Right lung (tissue), 2 donors: ENCODE measurements at regions not wholly inside any gene's neighbourhood (a gene's known extent, or its start where the extent isn't known, plus 50 kb on each side); places are given as distances from the start of the nearest gene placed in this dataset.
"Not testable (repeated sequence)": the region's sequence is repeated elsewhere in the genome, so short reads cannot be mapped to it uniquely, and the experiment has no call there.

Experiments
- DNase-seq, 2 donors: peaks; one replicate each; pipeline ENCODE4 v3.0.0-alpha.2; 2013

DNA sequence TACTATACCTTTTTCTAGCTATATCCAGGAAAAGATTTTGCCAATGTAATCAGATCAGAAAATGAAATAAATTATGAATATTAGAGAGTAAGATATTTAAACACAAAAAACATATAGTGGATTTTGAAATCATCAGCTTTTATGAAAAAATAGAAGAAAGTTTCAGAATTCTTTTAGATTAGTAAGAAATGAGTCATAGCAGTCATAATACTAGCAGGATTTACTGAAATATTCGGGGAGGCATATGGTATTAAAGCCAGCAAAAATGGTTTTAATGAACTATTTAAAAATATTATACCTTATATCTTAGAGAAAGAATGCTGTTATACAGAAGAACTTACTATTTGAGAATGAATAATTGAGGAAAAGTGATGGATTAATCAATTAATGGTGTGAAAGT, 303.6 kb upstream of the NUDT12 start:
- no peak for DNase-seq

DNA sequence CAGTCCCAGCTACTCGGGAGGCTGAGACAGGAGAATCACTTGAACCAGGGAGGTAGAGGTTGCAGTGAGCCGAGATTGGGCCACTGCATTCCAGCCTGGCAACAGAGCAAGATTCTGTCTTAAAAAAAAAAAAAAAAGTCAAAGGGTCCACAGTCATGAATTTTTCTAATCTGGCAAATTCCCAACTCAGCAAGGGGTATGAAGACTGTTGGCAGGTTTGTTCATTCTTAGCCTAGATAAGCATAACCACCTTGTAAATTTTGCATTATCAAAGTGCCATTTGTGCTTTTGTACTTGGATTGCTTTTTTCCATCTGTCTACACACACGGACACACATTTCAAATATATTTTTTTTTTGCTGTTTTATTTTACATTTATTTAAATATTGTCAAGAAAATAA, 299.8 kb upstream of the NUDT12 start:
- DNase-seq: no peak

DNA sequence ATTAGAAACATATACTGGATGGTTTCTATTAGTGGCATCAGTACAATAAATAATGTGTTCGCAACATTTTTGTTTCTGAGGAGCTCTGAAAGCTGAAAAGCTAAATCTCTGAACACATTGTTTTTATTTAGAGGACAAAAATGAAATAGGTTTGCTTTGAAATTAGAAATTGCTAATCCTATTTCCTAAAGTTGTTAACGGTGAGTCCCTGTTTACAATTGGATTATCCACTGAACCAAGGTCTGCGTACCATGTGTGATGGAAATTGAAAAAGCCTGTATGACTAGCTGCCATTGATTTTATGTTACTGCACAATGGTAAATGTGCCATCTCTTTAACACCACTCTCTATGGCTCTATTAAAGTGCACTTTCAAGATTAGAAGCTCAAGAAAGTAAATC, 297.7 kb upstream of the NUDT12 start:
- no peak for DNase-seq

DNA sequence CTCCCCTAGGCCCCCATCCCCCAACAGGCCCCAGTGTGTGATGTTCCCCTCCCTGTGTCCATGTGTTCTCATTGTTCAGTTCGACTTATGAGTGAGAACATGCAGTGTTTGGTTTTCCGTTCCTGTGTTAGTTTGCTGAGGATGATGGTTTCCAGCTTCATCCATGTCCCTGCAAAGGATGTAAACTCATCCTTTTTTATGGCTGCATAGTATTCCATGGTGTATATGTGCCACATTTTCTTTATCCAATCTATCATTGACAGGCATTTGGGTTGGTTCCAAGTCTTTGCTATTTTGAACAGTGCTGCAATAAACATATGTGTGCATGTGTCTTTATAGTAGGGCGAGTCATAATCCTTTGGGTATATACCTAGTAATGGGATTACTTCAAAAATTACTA, 295.8 kb upstream of the NUDT12 start:
- DNase-seq: not testable (repeated sequence)

DNA sequence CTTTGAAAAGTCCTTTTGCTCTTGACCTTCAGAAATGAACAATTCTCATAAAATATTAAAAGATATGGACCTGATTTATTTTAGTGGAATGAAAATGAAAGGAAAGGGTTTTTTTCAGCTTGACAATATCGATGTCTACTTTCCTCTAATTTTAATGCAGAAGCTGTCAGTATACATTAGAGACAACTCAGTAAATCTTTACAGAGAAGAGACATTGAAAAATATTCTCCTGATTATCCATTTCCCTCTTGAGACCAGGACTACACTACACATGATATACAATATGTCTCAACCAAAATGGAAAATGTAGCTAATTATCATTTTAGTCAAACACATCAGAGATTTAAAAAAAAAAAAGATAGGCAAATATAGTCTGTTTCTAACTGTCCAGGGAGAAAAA, 288.5 kb upstream of the NUDT12 start:
- DNase-seq: no peak

DNA sequence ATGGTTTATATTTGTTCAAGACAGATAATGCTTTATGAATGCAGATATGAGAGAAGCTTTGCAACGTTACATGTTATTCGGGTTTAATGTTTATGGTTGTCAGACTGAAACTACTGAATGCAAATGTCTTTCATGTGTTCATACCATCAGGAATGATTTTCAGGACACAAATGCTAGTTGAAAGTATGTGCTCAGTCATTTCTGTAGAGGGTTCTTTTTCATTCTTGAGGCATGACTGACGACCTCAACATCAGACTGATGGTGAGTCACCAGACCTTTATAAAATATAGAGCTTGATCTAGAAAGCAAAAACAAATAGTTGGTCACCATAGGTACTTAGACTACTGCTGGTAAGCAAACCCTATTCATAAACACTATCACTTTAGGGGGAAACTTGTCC, 287.3 kb upstream of the NUDT12 start:
- DNase-seq: no peak

DNA sequence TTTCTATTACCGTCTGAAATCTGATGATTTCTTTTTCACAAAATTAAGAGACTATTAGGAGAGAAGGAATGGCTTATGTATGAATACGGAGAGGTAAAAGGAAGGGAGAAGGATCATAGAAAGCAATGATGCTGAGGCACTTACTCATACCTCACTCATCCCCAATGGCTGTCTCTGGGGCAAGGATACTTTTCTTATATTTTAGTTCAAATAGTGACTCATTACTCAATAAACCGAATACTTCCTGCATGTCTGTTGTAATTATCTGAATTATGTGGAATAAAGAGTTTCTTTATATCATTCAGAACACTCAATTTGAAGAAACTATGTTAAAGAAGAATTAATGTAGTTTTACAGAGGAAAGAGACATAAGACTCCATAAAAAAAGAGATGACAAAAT, 284.5 kb upstream of the NUDT12 start:
- no peak for DNase-seq

DNA sequence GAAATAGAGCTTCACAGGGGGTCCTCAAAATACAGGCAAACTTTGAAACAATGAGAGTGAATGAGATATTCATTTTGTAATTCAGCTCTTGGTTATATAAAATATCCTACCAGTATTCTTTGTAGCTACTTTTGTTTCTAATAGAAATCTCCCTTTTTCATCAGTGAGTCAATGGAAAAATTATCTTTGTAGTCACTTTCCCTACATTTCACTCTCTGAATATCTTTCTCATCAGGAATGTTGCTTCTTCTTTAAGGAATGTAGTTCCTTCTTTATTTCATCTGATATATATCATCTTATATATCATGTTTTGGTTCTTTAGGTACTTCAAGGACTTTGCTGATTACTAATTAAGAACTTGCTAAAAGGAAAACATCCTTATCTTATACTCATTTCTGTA, 280.3 kb upstream of the NUDT12 start:
- no peak for DNase-seq

DNA sequence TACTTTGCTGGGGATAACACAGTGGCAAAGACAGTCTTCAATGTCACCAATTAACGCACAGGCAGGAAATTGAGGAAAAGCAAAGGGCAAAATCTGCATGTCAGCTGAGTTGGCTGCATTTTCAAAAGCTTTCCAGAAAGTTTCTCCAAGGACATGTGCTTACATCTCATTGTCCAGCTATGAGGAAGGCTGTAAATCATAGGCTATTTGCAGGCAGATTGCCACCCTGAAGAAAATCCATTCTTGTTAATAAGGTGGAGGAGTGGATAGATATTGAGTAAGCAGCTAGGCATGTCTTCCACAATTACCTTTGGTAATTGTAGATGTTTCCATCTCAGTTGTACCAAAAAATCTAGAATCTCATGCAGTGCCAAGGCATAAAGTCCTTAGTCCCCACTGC, 278.0 kb upstream of the NUDT12 start:
- no peak for DNase-seq

DNA sequence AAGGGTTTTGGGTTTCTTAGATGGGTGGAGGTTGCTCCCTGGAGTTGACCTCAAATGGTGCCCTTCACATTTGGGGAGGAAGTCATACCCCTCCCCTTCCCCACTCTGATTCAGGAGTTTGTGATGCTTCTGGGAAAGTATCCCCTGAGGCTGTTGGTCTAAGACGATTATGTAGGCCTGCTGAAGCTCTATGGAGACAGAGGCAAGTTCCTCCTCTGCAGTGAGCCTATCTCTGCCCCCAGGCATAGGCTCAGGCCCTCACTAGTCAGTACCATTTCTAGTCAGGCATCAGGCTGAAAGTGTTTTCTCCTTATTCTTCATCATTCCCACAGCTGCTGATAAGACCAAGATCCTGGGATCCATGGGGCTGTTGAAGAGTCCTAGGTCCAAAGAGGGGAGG, 271.6 kb upstream of the NUDT12 start:
- no peak for DNase-seq

DNA sequence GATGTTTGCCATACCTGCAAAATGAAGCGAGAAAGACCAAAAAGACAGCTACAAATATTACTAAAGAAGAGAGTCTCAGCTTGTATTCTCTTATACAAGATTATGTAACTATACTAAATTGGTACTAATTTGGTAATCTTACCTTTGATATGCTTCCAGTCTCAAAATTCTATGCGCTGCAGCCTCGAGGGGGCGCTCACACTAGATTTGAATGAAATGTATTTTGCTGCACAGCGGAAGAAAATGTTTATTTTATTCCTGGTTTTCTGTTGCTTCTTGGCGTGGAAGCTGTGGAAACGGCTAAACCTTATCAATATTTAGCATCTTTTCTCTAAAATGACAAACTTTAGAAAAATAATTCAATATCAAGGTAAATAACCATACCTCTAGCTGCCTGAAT, 267.0 kb upstream of the NUDT12 start:
- no peak for DNase-seq

DNA sequence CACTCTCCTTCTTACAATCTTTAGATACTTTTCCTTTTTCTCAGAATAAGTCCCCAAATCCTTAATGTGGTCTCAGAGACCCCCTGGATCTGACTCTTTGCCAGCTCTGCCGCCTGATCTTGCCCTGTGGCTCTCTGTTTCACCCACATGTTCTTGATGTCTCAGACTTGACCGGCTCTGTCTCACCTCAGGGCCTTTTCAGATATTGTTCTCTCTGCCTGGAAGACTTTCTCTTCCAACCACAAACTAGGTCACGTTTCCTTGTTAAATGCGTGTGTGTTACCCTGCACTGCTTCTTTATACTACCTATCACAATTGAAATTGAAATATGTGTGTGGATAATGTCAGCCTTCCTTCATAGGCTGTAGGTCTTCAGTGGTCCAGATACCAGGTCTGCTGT, 265.4 kb upstream of the NUDT12 start:
- DNase-seq: no peak

DNA sequence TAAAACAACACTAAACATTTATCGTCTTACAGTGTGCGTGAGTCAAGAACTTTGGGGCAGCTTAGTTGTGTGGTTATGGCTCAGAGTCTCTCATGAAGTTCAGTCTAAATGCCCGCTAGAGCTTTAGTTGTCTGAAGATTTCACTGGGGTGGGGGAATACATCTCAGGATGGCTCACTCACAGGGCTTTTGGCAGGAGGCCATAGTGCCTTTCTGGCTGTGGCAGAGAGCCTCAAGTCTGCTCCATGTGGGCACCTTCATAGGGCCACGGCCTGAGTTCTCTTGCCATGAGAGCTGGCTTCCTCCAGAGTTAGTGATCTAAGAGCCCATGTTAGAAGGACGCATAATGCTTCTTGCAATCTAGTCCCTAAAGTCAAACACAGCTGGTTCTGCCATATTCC, 258.8 kb upstream of the NUDT12 start:
- DNase-seq: no peak

DNA sequence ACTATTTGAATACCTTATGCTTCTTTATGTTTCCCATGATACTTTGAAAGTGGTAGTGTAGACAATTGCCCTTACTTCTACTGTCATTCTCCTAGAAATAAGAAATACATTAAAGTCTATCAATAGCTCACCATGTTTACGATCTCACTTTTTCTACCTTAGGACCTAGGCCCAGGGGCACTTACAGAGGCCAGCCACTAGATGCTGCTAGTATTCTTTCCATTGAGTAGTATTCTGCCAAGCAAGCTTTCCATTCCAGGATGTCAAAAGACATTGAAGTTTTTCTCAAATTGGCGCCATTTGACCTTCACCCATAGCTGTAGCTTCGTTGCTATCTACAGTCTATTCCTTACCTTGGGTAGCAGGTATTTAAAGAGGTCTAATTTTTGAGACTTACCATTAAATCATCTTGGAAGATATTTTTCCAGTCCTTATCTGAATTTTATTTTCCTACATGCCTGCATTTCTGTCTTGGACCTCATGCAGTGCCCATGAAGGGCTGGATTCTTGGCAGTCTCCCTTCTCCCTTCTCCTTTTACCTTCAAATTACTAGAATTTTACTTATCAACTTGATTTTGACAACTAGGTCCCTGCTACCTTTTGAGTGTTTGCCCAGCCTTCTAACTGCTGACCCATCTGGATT, 246.0 kb upstream of the NUDT12 start:
- DNase-seq: peak in 1 of 2 donors; percentile 35

DNA sequence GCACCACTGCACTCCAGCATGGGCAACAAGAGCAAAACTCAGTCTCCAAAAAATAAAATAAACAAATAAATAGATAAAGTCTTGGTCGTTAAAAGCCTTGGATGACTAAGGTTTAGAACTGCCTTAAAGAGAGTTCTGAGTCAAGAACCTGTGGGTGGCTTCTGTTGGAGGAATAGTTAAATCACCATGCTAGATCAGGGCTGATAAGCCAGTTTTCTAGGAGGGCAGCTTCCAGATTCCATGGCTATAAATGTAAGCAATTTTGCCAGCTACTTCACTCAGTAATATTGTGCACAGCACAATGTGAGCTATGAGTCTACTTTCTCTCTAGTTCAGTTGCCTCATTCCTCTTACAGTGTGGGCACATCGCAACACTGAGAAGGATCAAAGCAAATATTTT, 242.1 kb upstream of the NUDT12 start:
- DNase-seq: no peak

DNA sequence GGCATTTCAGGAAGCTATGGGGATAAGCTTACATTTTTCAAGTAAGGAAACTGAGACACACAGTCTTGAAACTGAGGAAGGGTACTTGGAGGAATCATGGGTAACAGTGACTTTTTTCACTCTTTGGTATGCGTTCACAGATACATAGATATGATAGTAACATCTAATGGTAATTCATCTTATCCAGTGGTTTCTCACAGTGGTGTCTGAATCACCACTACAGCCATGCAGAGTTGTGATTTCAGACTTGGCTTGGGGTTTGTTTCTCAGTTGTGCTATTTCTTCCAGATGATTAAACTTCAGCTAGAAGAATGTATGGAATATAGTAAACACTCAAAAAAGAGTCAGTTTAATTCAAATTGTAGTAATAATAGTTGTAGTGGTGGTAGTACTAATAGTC, 239.1 kb upstream of the NUDT12 start:
- no peak for DNase-seq

DNA sequence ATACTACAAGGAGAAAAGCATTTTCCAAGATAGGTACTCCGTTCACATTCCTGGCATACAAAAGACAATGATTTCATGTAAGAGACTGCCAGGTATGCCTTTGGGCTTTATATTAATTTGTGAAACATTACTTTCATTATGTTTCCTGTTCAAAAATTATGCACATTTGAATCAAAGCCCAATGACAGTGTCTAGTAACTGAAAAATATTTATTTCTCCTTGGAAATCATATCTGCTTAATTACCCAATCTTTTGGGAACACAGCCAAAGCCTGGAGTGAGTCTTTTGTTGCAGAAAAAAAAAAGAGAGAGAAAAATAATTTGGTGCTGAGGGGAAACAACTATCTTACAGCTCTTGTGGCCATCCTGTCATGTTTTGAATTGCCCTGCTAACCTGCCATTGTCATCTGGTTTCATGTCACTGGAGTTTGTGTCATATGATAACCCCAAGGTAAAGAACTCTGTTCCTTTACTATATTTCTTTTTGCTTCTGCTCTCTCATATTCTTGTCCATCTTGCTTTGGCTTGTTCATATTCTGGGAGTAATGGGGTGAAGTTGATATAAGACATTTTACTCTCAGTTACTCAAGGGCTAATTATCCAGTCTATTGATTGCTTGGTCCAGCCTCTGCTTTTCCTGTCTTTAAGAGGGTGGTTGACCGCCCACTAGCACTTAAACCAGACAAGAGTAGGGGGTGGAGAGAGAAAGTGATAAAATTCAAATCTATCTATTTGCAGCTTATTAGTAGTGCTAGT, 238.3 kb upstream of the NUDT12 start:
- peak; percentile 84 for DNase-seq

DNA sequence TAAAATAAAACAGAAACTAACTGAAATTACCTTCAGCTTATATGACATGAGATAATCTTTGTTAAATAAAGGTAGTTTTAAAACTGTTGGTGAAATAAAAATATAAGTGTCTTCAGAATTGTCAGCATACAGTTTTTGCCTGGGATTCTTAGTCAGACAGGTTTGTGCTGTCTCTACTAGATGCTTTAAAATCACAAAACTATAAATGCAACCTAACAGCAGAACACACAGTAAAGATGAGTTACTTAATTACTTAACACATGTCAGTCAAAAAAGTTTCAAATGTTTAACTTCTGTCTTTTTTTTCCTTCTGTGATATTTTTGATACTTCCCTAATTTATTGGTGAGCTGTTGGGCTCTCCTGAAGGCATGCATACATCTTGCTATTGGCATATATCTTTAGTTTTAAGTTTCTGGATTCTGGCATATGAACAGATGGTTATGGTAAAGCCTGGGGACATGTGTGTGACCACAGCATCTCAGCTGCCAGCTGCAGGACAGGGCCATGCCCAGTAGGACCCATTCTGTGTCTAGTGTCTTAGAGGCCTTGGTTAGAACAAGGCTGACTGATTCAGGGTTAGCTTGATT, 231.1 kb upstream of the NUDT12 start:
- no peak for DNase-seq

DNA sequence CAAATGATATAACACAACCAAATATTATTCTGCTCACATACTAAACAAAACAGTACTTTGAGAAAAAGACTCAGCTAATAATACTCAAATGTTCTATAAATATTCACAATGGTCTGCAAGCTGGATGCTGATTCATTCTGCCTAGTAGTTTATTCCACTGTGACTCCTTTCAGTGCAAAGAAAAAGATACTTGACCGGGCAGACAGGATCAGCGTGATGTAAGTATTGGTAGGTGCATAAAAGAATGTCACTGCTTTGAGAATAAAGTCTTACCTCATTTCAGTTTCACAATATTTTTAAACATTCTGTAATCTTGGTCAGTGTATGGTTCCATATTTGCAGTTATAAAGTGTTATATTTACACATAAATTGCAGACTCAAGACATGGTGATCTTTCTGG, 223.0 kb upstream of the NUDT12 start:
- DNase-seq: no peak

DNA sequence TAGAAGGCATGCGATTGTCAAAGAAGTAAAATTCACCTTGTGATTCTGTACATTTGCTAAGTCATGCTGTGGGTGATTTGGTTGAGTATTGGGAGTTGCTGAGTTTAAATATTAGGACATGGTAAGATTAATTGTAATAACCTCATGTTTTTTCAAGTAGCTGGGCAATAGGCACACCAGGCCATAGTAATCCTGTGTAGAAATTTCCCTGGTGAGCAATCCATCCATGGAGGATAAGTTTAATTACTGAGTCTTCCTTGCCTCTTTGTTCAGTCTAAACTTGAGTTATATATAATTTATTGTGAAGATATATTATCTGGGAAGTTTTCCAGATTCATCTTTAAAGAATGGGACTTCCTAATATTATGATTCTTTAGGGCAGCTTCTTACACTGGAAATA, 221.1 kb upstream of the NUDT12 start:
- no peak for DNase-seq

DNA sequence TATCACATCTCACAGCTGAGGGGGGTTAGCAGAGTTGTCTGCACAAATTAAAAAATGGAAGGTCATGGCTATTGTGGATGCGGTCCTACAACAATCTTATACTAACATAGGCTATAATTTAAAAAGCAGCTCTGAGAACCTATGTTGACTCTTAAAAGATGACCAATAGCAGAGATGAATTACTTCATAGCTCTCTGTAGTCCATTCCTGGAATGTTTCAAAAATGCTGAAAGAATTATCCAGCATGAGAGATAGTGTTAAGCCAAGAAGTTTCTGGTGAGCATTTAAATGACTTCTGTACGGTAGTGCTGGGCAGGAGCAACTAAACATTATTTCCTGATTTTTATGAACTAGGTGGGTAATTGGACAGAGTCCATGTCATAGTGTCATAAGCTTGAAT, 218.2 kb upstream of the NUDT12 start:
- no peak for DNase-seq

DNA sequence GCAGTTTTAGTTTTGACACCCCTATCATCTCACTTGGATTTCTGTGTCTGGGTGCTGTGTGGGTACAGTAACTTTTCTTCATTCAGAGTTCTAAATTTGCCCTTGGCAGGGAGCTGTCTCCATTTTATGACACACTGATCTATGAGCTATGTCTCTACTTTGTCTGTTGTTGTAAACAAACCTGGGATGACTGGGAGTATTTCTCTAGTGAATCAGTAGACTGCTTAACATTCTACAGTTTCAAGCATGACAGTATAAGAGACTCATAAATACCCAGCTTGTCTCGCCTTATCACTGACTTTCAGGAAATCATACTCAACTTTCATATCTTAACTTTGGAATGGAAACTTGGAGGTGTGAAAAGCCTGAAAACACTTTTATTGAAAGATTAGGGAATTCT, 212.1 kb upstream of the NUDT12 start:
- no peak for DNase-seq

DNA sequence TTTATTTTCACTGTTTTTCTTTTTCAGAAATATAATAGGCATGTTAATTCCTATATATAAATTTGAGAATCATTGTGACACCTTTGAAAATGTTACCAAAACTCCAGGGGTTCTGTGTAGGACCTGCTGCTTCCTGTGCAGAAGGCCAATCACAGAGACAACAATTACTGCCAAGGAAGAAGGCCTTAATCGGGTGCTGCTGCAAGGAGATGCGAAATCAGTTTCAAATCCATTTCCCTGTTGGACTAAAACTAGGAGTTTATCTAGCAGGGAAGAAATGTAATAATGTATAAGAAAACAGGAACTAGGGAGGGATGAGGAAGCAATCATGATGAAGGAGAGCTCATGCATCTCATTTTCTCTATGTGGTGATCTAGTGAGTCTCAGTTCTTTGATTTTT, 209.7 kb upstream of the NUDT12 start:
- DNase-seq: no peak

DNA sequence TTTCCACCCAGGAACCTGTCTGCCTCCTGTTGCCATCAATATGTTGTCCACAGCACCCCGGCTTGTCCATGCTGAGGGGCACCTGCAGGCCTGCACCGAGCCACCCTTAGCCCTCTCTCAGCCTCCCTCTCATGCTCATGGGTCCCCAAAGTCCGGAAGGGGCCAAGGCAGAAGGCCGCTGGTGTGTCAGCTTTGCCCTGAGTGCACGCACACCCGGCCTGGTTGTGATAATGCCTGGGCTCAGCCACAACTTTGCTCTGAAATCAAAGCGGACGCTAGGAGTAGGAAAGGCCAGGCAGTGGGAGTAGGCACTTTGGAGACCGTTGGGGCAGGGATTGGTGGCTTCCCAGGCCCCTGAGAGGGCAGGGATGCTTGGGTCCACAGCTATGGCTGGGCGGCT, 201.8 kb upstream of the NUDT12 start:
- DNase-seq: no peak
